ENCODE measurements at regions not wholly inside any gene's neighbourhood (a gene's known extent, or its start where the extent isn't known, plus 50 kb on each side); places are given as distances from the start of the nearest gene placed in this dataset.
A peak's percentile ranks its signal among the peaks of the same experiment; 100 is the strongest.

- Histone ChIP-seq H3K36me3 (ENCODE audit: insufficient read depth, low read length) (no peaks in the 10 kb centered on the region), H3K4me2 (ENCODE audit: low read length) (no peak overlapping the region), H2AFZ (ENCODE audit: low read depth, low read length) (no peak overlapping the region), H3K79me2 (replicated peaks; ENCODE audit: insufficient read depth, low read length) (no peaks in the 10 kb centered on the region), H3K9ac (ENCODE audit: low read length) (no peak overlapping the region), H4K20me1 (ENCODE audit: insufficient read depth) (no peaks in the 10 kb centered on the region), H3K9me2 (ENCODE audit: insufficient read depth, low read length) (no peaks in the 10 kb centered on the region), H3K9me3 (ENCODE audit: low read length) (no peaks in the 10 kb centered on the region), H3F3A (ENCODE audit: insufficient read depth, low read length, poor library complexity, severe bottlenecking) (no peaks in the 10 kb centered on the region), H3K27me3 (ENCODE audit: insufficient read depth, low read depth, low read length) (no peaks in the 10 kb centered on the region), H3K27ac (ENCODE audit: low read length) (no peak overlapping the region), H3K4me3 (ENCODE audit: low read length) (no peak overlapping the region)
- no peak for TF ChIP-seq RAD21 (conservative IDR thresholded peaks at IDR 0.05)
- no peak for TF ChIP-seq TAF1 (IDR thresholded peaks at IDR 0.05; ENCODE audit: low read depth)
- TF ChIP-seq CTCF (IDR thresholded peaks at IDR 0.05; ENCODE audit: poor library complexity, severe bottlenecking), result no peak
- no peak for TF ChIP-seq REST (IDR thresholded peaks at IDR 0.05; ENCODE audit: borderline replicate concordance)
- peak; percentile 66 for TF ChIP-seq POLR2AphosphoS5 (IDR thresholded peaks at IDR 0.05)
- no peak for TF ChIP-seq SMC3 (conservative IDR thresholded peaks at IDR 0.05; ENCODE audit: poor library complexity)
- peak; percentile 92 for TF ChIP-seq EP300 (conservative IDR thresholded peaks at IDR 0.05; ENCODE audit: poor library complexity, severe bottlenecking)
- TF ChIP-seq MXI1 (conservative IDR thresholded peaks at IDR 0.05; ENCODE audit: poor library complexity, severe bottlenecking), result no peak
- TF ChIP-seq EZH2 (IDR thresholded peaks at IDR 0.05; ENCODE audit: borderline replicate concordance, insufficient read depth, low read length, poor library complexity, severe bottlenecking), result no peak
These were observed 230.4 kb upstream of the KLHL1 start for GRCh38 chr13:70338609-70339008.

- Histone ChIP-seq H3K4me3 (ENCODE audit: low read length) (no peak overlapping the region), H3K79me2 (replicated peaks; ENCODE audit: insufficient read depth, low read length) (no peaks in the 10 kb centered on the region), H3K27ac (ENCODE audit: low read length) (no peak overlapping the region), H3K4me2 (ENCODE audit: low read length) (no peak overlapping the region), H3K36me3 (ENCODE audit: insufficient read depth, low read length) (no peaks in the 10 kb centered on the region), H3K9ac (ENCODE audit: low read length) (no peak overlapping the region), H2AFZ (ENCODE audit: low read depth, low read length) (no peak overlapping the region), H3K27me3 (ENCODE audit: insufficient read depth, low read depth, low read length) (no peaks in the 10 kb centered on the region), H3K9me2 (ENCODE audit: insufficient read depth, low read length) (no peaks in the 10 kb centered on the region), H4K20me1 (ENCODE audit: insufficient read depth) (no peaks in the 10 kb centered on the region), H3F3A (ENCODE audit: insufficient read depth, low read length, poor library complexity, severe bottlenecking) (no peaks in the 10 kb centered on the region), H3K9me3 (ENCODE audit: low read length) (no peaks in the 10 kb centered on the region)
- TF ChIP-seq RAD21 (conservative IDR thresholded peaks at IDR 0.05) (no peak), EP300 (conservative IDR thresholded peaks at IDR 0.05; ENCODE audit: poor library complexity, severe bottlenecking) (no peak), SMC3 (conservative IDR thresholded peaks at IDR 0.05; ENCODE audit: poor library complexity) (no peak), TAF1 (IDR thresholded peaks at IDR 0.05; ENCODE audit: low read depth) (no peak), MXI1 (conservative IDR thresholded peaks at IDR 0.05; ENCODE audit: poor library complexity, severe bottlenecking) (no peak), EZH2 (IDR thresholded peaks at IDR 0.05; ENCODE audit: borderline replicate concordance, insufficient read depth, low read length, poor library complexity, severe bottlenecking) (no peak), POLR2AphosphoS5 (IDR thresholded peaks at IDR 0.05) (no peak), REST (IDR thresholded peaks at IDR 0.05; ENCODE audit: borderline replicate concordance) (no peak), CTCF (IDR thresholded peaks at IDR 0.05; ENCODE audit: poor library complexity, severe bottlenecking) (no peak)
These were observed 228.6 kb upstream of the KLHL1 start for GRCh38 chr13:70336866-70337265.

Data from neural cell (in vitro differentiated cells).